ENCODE measurements at regions not wholly inside any gene's neighbourhood (a gene's known extent, or its start where the extent isn't known, plus 50 kb on each side); places are given as distances from the start of the nearest gene placed in this dataset.
"Not testable (repeated sequence)": the region's sequence is repeated elsewhere in the genome, so short reads cannot be mapped to it uniquely, and the experiment has no call there.

DNA sequence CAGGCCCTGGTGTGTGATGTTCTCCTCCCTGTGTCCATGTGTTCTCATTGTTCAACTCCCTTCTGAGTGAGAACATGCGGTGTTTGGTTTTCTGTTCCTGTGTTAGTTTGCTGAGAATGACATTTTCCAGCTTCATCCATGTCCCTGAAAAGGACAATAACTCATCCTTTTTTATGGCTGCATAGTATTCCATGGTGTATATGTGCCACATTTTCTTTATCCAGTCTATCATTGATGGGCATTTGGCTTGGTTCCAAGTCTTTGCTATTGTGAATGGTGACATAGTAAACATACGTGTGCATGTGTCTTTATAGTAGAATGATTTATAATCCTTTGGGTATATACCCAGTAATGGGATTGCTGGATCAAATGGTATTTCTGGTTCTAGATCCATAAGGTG is 964.6 kb upstream of the CITED2 start:
- TF ChIP-seq, protein P1, sequence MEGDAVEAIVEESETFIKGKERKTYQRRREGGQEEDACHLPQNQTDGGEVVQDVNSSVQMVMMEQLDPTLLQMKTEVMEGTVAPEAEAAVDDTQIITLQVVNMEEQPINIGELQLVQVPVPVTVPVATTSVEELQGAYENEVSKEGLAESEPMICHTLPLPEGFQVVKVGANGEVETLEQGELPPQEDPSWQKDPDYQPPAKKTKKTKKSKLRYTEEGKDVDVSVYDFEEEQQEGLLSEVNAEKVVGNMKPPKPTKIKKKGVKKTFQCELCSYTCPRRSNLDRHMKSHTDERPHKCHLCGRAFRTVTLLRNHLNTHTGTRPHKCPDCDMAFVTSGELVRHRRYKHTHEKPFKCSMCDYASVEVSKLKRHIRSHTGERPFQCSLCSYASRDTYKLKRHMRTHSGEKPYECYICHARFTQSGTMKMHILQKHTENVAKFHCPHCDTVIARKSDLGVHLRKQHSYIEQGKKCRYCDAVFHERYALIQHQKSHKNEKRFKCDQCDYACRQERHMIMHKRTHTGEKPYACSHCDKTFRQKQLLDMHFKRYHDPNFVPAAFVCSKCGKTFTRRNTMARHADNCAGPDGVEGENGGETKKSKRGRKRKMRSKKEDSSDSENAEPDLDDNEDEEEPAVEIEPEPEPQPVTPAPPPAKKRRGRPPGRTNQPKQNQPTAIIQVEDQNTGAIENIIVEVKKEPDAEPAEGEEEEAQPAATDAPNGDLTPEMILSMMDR (IDR thresholded peaks at IDR 0.05; ENCODE audit: low read length): not testable (repeated sequence)
- not testable (repeated sequence) for TF ChIP-seq EZH2 (IDR thresholded peaks at IDR 0.05; ENCODE audit: borderline replicate concordance, low read length)
